ENCODE measurements at regions not wholly inside any gene's neighbourhood (a gene's known extent, or its start where the extent isn't known, plus 50 kb on each side); places are given as distances from the start of the nearest gene placed in this dataset.

GRCh38 chr17:70961341-70961740 lies 792.0 kb downstream of the KCNJ2 start:
- H3K27ac ChIP-seq (ENCODE audit: insufficient read depth, low read length, poor library complexity, severe bottlenecking): no peak overlapping the region
- H3K36me3 ChIP-seq (ENCODE audit: control insufficient read depth, insufficient read depth, low read length): no peaks in the 10 kb centered on the region
- H3K4me1 ChIP-seq (ENCODE audit: control insufficient read depth, insufficient read depth, low read length, poor library complexity, severe bottlenecking): no peaks in the 10 kb centered on the region
- H3K4me3 ChIP-seq (ENCODE audit: insufficient read depth, low read depth, low read length, poor library complexity, severe bottlenecking): no peak overlapping the region
- DNase-seq: no peak
- H3K27me3 ChIP-seq (replicated peaks; ENCODE audit: control insufficient read depth, insufficient read depth, low read length, poor library complexity, severe bottlenecking): no peaks in the 10 kb centered on the region
- H3K9me3 ChIP-seq (ENCODE audit: control insufficient read depth, low read length): no peaks in the 10 kb centered on the region

GRCh38 chr17:70968302-70968701 lies 799.0 kb downstream of the KCNJ2 start:
- no peaks in the 10 kb centered on the region for H3K9me3 ChIP-seq (ENCODE audit: control insufficient read depth, low read length)
- no peak overlapping the region for H3K27ac ChIP-seq (ENCODE audit: insufficient read depth, low read length, poor library complexity, severe bottlenecking)
- H3K4me3 ChIP-seq (ENCODE audit: insufficient read depth, low read depth, low read length, poor library complexity, severe bottlenecking): no peak overlapping the region
- DNase-seq: no peak
- no peaks in the 10 kb centered on the region for H3K4me1 ChIP-seq (ENCODE audit: control insufficient read depth, insufficient read depth, low read length, poor library complexity, severe bottlenecking)
- H3K27me3 ChIP-seq (replicated peaks; ENCODE audit: control insufficient read depth, insufficient read depth, low read length, poor library complexity, severe bottlenecking): no peaks in the 10 kb centered on the region
- H3K36me3 ChIP-seq (ENCODE audit: control insufficient read depth, insufficient read depth, low read length): no peaks in the 10 kb centered on the region

GRCh38 chr17:70969521-70970034 lies 800.2 kb downstream of the KCNJ2 start:
- no peaks in the 10 kb centered on the region for H3K9me3 ChIP-seq (ENCODE audit: control insufficient read depth, low read length)
- no peak overlapping the region for H3K27ac ChIP-seq (ENCODE audit: insufficient read depth, low read length, poor library complexity, severe bottlenecking)
- no peak overlapping the region for H3K4me3 ChIP-seq (ENCODE audit: insufficient read depth, low read depth, low read length, poor library complexity, severe bottlenecking)
- no peaks in the 10 kb centered on the region for H3K27me3 ChIP-seq (replicated peaks; ENCODE audit: control insufficient read depth, insufficient read depth, low read length, poor library complexity, severe bottlenecking)
- H3K36me3 ChIP-seq (ENCODE audit: control insufficient read depth, insufficient read depth, low read length): no peaks in the 10 kb centered on the region
- no peak for DNase-seq
- no peaks in the 10 kb centered on the region for H3K4me1 ChIP-seq (ENCODE audit: control insufficient read depth, insufficient read depth, low read length, poor library complexity, severe bottlenecking)

GRCh38 chr17:70976447-70976846 lies 807.1 kb downstream of the KCNJ2 start:
- DNase-seq: no peak
- H3K9me3 ChIP-seq (ENCODE audit: control insufficient read depth, low read length): no peaks in the 10 kb centered on the region
- no peak overlapping the region for H3K4me3 ChIP-seq (ENCODE audit: insufficient read depth, low read depth, low read length, poor library complexity, severe bottlenecking)
- H3K4me1 ChIP-seq (ENCODE audit: control insufficient read depth, insufficient read depth, low read length, poor library complexity, severe bottlenecking): no peaks in the 10 kb centered on the region
- no peaks in the 10 kb centered on the region for H3K36me3 ChIP-seq (ENCODE audit: control insufficient read depth, insufficient read depth, low read length)
- no peak overlapping the region for H3K27ac ChIP-seq (ENCODE audit: insufficient read depth, low read length, poor library complexity, severe bottlenecking)
- H3K27me3 ChIP-seq (replicated peaks; ENCODE audit: control insufficient read depth, insufficient read depth, low read length, poor library complexity, severe bottlenecking): no peaks in the 10 kb centered on the region

- no peak for DNase-seq
- no peak overlapping the region for H3K27ac ChIP-seq (ENCODE audit: insufficient read depth, low read length, poor library complexity, severe bottlenecking)
- no peak overlapping the region for H3K4me3 ChIP-seq (ENCODE audit: insufficient read depth, low read depth, low read length, poor library complexity, severe bottlenecking)
- no peaks in the 10 kb centered on the region for H3K4me1 ChIP-seq (ENCODE audit: control insufficient read depth, insufficient read depth, low read length, poor library complexity, severe bottlenecking)
- H3K9me3 ChIP-seq (ENCODE audit: control insufficient read depth, low read length): no peaks in the 10 kb centered on the region
- H3K27me3 ChIP-seq (replicated peaks; ENCODE audit: control insufficient read depth, insufficient read depth, low read length, poor library complexity, severe bottlenecking): no peaks in the 10 kb centered on the region
- no peaks in the 10 kb centered on the region for H3K36me3 ChIP-seq (ENCODE audit: control insufficient read depth, insufficient read depth, low read length)
Observed at GRCh38 chr17:70984873-70985272, 815.5 kb downstream of the KCNJ2 start.

GRCh38 chr17:70987867-70988340 lies 818.6 kb downstream of the KCNJ2 start:
- H3K36me3 ChIP-seq (ENCODE audit: control insufficient read depth, insufficient read depth, low read length): no peaks in the 10 kb centered on the region
- DNase-seq: no peak
- no peaks in the 10 kb centered on the region for H3K4me1 ChIP-seq (ENCODE audit: control insufficient read depth, insufficient read depth, low read length, poor library complexity, severe bottlenecking)
- no peaks in the 10 kb centered on the region for H3K9me3 ChIP-seq (ENCODE audit: control insufficient read depth, low read length)
- H3K4me3 ChIP-seq (ENCODE audit: insufficient read depth, low read depth, low read length, poor library complexity, severe bottlenecking): no peak overlapping the region
- H3K27ac ChIP-seq (ENCODE audit: insufficient read depth, low read length, poor library complexity, severe bottlenecking): no peak overlapping the region
- no peaks in the 10 kb centered on the region for H3K27me3 ChIP-seq (replicated peaks; ENCODE audit: control insufficient read depth, insufficient read depth, low read length, poor library complexity, severe bottlenecking)

GRCh38 chr17:70988622-70989021 lies 819.3 kb downstream of the KCNJ2 start:
- H3K4me1 ChIP-seq (ENCODE audit: control insufficient read depth, insufficient read depth, low read length, poor library complexity, severe bottlenecking): no peaks in the 10 kb centered on the region
- no peaks in the 10 kb centered on the region for H3K9me3 ChIP-seq (ENCODE audit: control insufficient read depth, low read length)
- no peak overlapping the region for H3K4me3 ChIP-seq (ENCODE audit: insufficient read depth, low read depth, low read length, poor library complexity, severe bottlenecking)
- H3K36me3 ChIP-seq (ENCODE audit: control insufficient read depth, insufficient read depth, low read length): no peaks in the 10 kb centered on the region
- H3K27me3 ChIP-seq (replicated peaks; ENCODE audit: control insufficient read depth, insufficient read depth, low read length, poor library complexity, severe bottlenecking): no peaks in the 10 kb centered on the region
- no peak for DNase-seq
- no peak overlapping the region for H3K27ac ChIP-seq (ENCODE audit: insufficient read depth, low read length, poor library complexity, severe bottlenecking)

GRCh38 chr17:70989280-70989679 lies 819.9 kb downstream of the KCNJ2 start:
- Histone ChIP-seq H3K27me3 (replicated peaks; ENCODE audit: control insufficient read depth, insufficient read depth, low read length, poor library complexity, severe bottlenecking) (no peaks in the 10 kb centered on the region), H3K36me3 (ENCODE audit: control insufficient read depth, insufficient read depth, low read length) (no peaks in the 10 kb centered on the region), H3K4me3 (ENCODE audit: insufficient read depth, low read depth, low read length, poor library complexity, severe bottlenecking) (no peak overlapping the region), H3K27ac (ENCODE audit: insufficient read depth, low read length, poor library complexity, severe bottlenecking) (no peak overlapping the region), H3K9me3 (ENCODE audit: control insufficient read depth, low read length) (no peaks in the 10 kb centered on the region), H3K4me1 (ENCODE audit: control insufficient read depth, insufficient read depth, low read length, poor library complexity, severe bottlenecking) (no peaks in the 10 kb centered on the region)
- no peak for DNase-seq

- Histone ChIP-seq H3K36me3 (ENCODE audit: control insufficient read depth, insufficient read depth, low read length) (no peaks in the 10 kb centered on the region), H3K4me3 (ENCODE audit: insufficient read depth, low read depth, low read length, poor library complexity, severe bottlenecking) (no peak overlapping the region), H3K9me3 (ENCODE audit: control insufficient read depth, low read length) (no peaks in the 10 kb centered on the region), H3K4me1 (ENCODE audit: control insufficient read depth, insufficient read depth, low read length, poor library complexity, severe bottlenecking) (no peaks in the 10 kb centered on the region), H3K27me3 (replicated peaks; ENCODE audit: control insufficient read depth, insufficient read depth, low read length, poor library complexity, severe bottlenecking) (no peaks in the 10 kb centered on the region), H3K27ac (ENCODE audit: insufficient read depth, low read length, poor library complexity, severe bottlenecking) (no peak overlapping the region)
- DNase-seq: no peak
Observed at GRCh38 chr17:70994194-70994593, 824.9 kb downstream of the KCNJ2 start.

GRCh38 chr17:70995997-70996396 lies 826.7 kb downstream of the KCNJ2 start:
- no peak overlapping the region for H3K4me3 ChIP-seq (ENCODE audit: insufficient read depth, low read depth, low read length, poor library complexity, severe bottlenecking)
- H3K9me3 ChIP-seq (ENCODE audit: control insufficient read depth, low read length): no peaks in the 10 kb centered on the region
- no peaks in the 10 kb centered on the region for H3K27me3 ChIP-seq (replicated peaks; ENCODE audit: control insufficient read depth, insufficient read depth, low read length, poor library complexity, severe bottlenecking)
- no peak overlapping the region for H3K27ac ChIP-seq (ENCODE audit: insufficient read depth, low read length, poor library complexity, severe bottlenecking)
- DNase-seq: no peak
- H3K4me1 ChIP-seq (ENCODE audit: control insufficient read depth, insufficient read depth, low read length, poor library complexity, severe bottlenecking): no peaks in the 10 kb centered on the region
- no peaks in the 10 kb centered on the region for H3K36me3 ChIP-seq (ENCODE audit: control insufficient read depth, insufficient read depth, low read length)
